ENCODE measurements at regions not wholly inside any gene's neighbourhood (a gene's known extent, or its start where the extent isn't known, plus 50 kb on each side); places are given as distances from the start of the nearest gene placed in this dataset.

- TF ChIP-seq CTCF (IDR thresholded peaks at IDR 0.05) (no peak), POLR2A (IDR thresholded peaks at IDR 0.05) (no peak), POLR2AphosphoS5 (IDR thresholded peaks at IDR 0.05) (no peak), EP300 (IDR thresholded peaks at IDR 0.05) (no peak)
Observed at GRCh38 chr19:30908262-30908771, 440.9 kb downstream of the TSHZ3 start.
